ENCODE measurements at regions not wholly inside any gene's neighbourhood (a gene's known extent, or its start where the extent isn't known, plus 50 kb on each side); places are given as distances from the start of the nearest gene placed in this dataset.

GRCh38 chr6:152897807-152898399 lies 84.9 kb downstream of the FBXO5 start:
- TF ChIP-seq PPARA (CRISPR knock-in tag; IDR thresholded peaks at IDR 0.05; ENCODE audit: borderline replicate concordance) (no peak), ZNF8 (CRISPR knock-in tag; IDR thresholded peaks at IDR 0.05) (no peak), CREB5 (CRISPR knock-in tag; IDR thresholded peaks at IDR 0.05; ENCODE audit: low read depth) (no peak), ESRRG (CRISPR knock-in tag; IDR thresholded peaks at IDR 0.05) (no peak), TCF4 (CRISPR knock-in tag; IDR thresholded peaks at IDR 0.05; ENCODE audit: borderline replicate concordance) (no peak), OSR1 (CRISPR knock-in tag; IDR thresholded peaks at IDR 0.05) (no peak), PATZ1 (CRISPR knock-in tag; IDR thresholded peaks at IDR 0.05; ENCODE audit: borderline replicate concordance) (no peak), CSDC2 (CRISPR knock-in tag; IDR thresholded peaks at IDR 0.05) (no peak), ISL1 (CRISPR knock-in tag; IDR thresholded peaks at IDR 0.05) (no peak), SNAI2 (CRISPR knock-in tag; IDR thresholded peaks at IDR 0.05) (no peak), ZNF565 (CRISPR knock-in tag; conservative IDR thresholded peaks at IDR 0.05; ENCODE audit: low read depth) (no peak), ARNTL (CRISPR knock-in tag; IDR thresholded peaks at IDR 0.05; ENCODE audit: borderline replicate concordance, low read depth) (no peak)
- ATAC-seq: peak; percentile 100

GRCh38 chr6:152904678-152905077 lies 78.2 kb downstream of the FBXO5 start:
- ATAC-seq: no peak
- no peak for TF ChIP-seq ZC3H10 (CRISPR knock-in tag; IDR thresholded peaks at IDR 0.05)
- TF ChIP-seq ZNF70 (CRISPR knock-in tag; IDR thresholded peaks at IDR 0.05): no peak
- TF ChIP-seq ZFP3 (CRISPR knock-in tag; IDR thresholded peaks at IDR 0.05): no peak
- TF ChIP-seq OSR1 (CRISPR knock-in tag; IDR thresholded peaks at IDR 0.05): no peak
- TF ChIP-seq TSHZ2 (CRISPR knock-in tag; IDR thresholded peaks at IDR 0.05): no peak
- no peak for TF ChIP-seq PATZ1 (CRISPR knock-in tag; IDR thresholded peaks at IDR 0.05; ENCODE audit: borderline replicate concordance)
- TF ChIP-seq ISL1 (CRISPR knock-in tag; IDR thresholded peaks at IDR 0.05): no peak
- no peak for TF ChIP-seq CREB5 (CRISPR knock-in tag; IDR thresholded peaks at IDR 0.05; ENCODE audit: low read depth)
- no peak for TF ChIP-seq ESRRG (CRISPR knock-in tag; IDR thresholded peaks at IDR 0.05)
- no peak for TF ChIP-seq GLIS3 (CRISPR knock-in tag; IDR thresholded peaks at IDR 0.05)
- no peak for TF ChIP-seq TOX (CRISPR knock-in tag; IDR thresholded peaks at IDR 0.05; ENCODE audit: borderline replicate concordance)
- TF ChIP-seq CSDC2 (CRISPR knock-in tag; IDR thresholded peaks at IDR 0.05): no peak
- TF ChIP-seq ZNF565 (CRISPR knock-in tag; conservative IDR thresholded peaks at IDR 0.05; ENCODE audit: low read depth): no peak
- TF ChIP-seq SNAI2 (CRISPR knock-in tag; IDR thresholded peaks at IDR 0.05): no peak
- no peak for TF ChIP-seq ZFP30 (CRISPR knock-in tag; IDR thresholded peaks at IDR 0.05)

GRCh38 chr6:152905551-152906299 lies 77.1 kb downstream of the FBXO5 start:
- no peak for ATAC-seq
- no peak for TF ChIP-seq ISL1 (CRISPR knock-in tag; IDR thresholded peaks at IDR 0.05)
- no peak for TF ChIP-seq TCF4 (CRISPR knock-in tag; IDR thresholded peaks at IDR 0.05; ENCODE audit: borderline replicate concordance)
- no peak for TF ChIP-seq ZNF70 (CRISPR knock-in tag; IDR thresholded peaks at IDR 0.05)
- no peak for TF ChIP-seq BACH2 (CRISPR knock-in tag; IDR thresholded peaks at IDR 0.05; ENCODE audit: borderline replicate concordance)
- TF ChIP-seq ZFP30 (CRISPR knock-in tag; IDR thresholded peaks at IDR 0.05): no peak
- no peak for TF ChIP-seq CSRNP3 (CRISPR knock-in tag; IDR thresholded peaks at IDR 0.05)

Measured in SK-N-SH treated with all-trans-retinoic acid at 6 μM for 48 hours (cell line).